ENCODE measurements at regions not wholly inside any gene's neighbourhood (a gene's known extent, or its start where the extent isn't known, plus 50 kb on each side); places are given as distances from the start of the nearest gene placed in this dataset.

DNA sequence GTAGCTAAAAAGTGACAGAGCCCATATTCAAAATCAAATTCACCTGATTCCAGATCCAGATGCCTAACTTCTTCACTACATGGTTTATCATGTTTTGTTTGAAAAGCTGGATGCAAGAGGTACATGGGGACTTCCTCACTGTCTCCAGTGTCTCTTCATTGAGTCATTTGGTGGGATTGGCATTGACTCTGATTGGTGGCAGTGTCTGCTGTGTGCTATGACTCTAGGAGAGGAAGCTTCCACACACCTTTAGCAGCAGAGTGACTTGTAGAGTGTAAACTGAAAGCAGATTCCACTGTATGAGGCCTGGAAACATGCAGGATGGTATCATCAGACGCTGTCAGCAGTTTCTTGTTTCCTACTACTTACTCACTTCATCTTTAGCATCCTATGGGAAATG is 250.9 kb upstream of the SEMA6A start:
- ChIA-PET CTCF (no interaction called here), POLR2A (no interaction called here)
- no peak for ATAC-seq

GRCh38 chr5:116824751-116825438 is 250.3 kb upstream of the SEMA6A start:
- intact Hi-C loops (cut with micrococcal nuclease) = no loop called here
- POLR2A ChIA-PET = no interaction called here
- Mint-ChIP-seq H3K4me1 (ENCODE audit: low read depth) (no peaks in the 10 kb centered on the region), H3K36me3 (ENCODE audit: low read depth) (no peaks in the 10 kb centered on the region), H3K9me3 (no peaks in the 10 kb centered on the region), H3K4me3 (no peak overlapping the region), H3K27ac (no peak overlapping the region), H3K27me3 (no peaks in the 10 kb centered on the region)
- TF ChIP-seq, protein P1, sequence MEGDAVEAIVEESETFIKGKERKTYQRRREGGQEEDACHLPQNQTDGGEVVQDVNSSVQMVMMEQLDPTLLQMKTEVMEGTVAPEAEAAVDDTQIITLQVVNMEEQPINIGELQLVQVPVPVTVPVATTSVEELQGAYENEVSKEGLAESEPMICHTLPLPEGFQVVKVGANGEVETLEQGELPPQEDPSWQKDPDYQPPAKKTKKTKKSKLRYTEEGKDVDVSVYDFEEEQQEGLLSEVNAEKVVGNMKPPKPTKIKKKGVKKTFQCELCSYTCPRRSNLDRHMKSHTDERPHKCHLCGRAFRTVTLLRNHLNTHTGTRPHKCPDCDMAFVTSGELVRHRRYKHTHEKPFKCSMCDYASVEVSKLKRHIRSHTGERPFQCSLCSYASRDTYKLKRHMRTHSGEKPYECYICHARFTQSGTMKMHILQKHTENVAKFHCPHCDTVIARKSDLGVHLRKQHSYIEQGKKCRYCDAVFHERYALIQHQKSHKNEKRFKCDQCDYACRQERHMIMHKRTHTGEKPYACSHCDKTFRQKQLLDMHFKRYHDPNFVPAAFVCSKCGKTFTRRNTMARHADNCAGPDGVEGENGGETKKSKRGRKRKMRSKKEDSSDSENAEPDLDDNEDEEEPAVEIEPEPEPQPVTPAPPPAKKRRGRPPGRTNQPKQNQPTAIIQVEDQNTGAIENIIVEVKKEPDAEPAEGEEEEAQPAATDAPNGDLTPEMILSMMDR (IDR thresholded peaks at IDR 0.05) = no peak
- CTCF ChIA-PET = no interaction called here
- no peak for ATAC-seq
- no peak for DNase-seq

More for the DNA sequence above, 250.9 kb upstream of the SEMA6A start:
- H3K27me3 Mint-ChIP-seq = no peaks in the 10 kb centered on the region
- no peak overlapping the region for H3K27ac Mint-ChIP-seq
- H3K9me3 Mint-ChIP-seq = no peaks in the 10 kb centered on the region
- intact Hi-C loops (cut with micrococcal nuclease) = no loop called here
- H3K36me3 Mint-ChIP-seq (ENCODE audit: low read depth) = no peaks in the 10 kb centered on the region
- no peak overlapping the region for H3K4me3 Mint-ChIP-seq
- TF ChIP-seq, protein P1 (IDR thresholded peaks at IDR 0.05) = no peak
- DNase-seq = no peak
- H3K4me1 Mint-ChIP-seq (ENCODE audit: low read depth) = no peaks in the 10 kb centered on the region

- DNase-seq (no peak), ATAC-seq (no peak)
- intact Hi-C loops (cut with micrococcal nuclease) = no loop called here
- H3K27ac Mint-ChIP-seq = no peak overlapping the region
- CTCF ChIA-PET = no interaction called here
- no peaks in the 10 kb centered on the region for H3K27me3 Mint-ChIP-seq
- TF ChIP-seq, protein P1 (IDR thresholded peaks at IDR 0.05) = no peak
- POLR2A ChIA-PET = no interaction called here
- H3K9me3 Mint-ChIP-seq = no peaks in the 10 kb centered on the region
- no peaks in the 10 kb centered on the region for H3K36me3 Mint-ChIP-seq (ENCODE audit: low read depth)
- no peaks in the 10 kb centered on the region for H3K4me1 Mint-ChIP-seq (ENCODE audit: low read depth)
- H3K4me3 Mint-ChIP-seq = no peak overlapping the region
These were observed 240.2 kb upstream of the SEMA6A start for GRCh38 chr5:116814626-116815385.

DNA sequence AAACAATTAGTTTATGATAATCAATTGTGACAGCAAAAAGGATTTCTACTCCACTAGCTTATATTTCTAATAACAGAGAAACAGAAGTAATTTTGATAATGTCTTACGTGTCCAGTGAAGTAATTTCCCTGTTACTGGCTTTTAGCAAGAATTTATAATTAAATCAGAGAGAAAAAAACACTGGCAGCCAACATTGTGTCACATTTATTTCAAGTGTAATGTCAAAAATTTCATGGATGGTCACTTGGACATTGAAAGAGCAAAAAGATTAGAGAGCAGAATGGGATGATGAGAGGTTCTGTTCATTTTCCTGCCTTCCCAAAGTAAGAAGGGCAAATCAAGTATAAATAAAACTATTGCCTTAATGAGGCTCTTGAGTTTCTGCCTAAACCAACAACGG is 239.3 kb upstream of the SEMA6A start:
- Mint-ChIP-seq H3K4me3 (no peak overlapping the region), H3K27ac (no peak overlapping the region), H3K9me3 (no peaks in the 10 kb centered on the region), H3K36me3 (ENCODE audit: low read depth) (no peaks in the 10 kb centered on the region), H3K4me1 (ENCODE audit: low read depth) (no peaks in the 10 kb centered on the region), H3K27me3 (no peaks in the 10 kb centered on the region)
- ChIA-PET CTCF (no interaction called here), POLR2A (no interaction called here)
- intact Hi-C loops (cut with micrococcal nuclease) = no loop called here
- ATAC-seq = no peak
- DNase-seq = no peak
- TF ChIP-seq, protein P1 (IDR thresholded peaks at IDR 0.05) = no peak

GRCh38 chr5:116813356-116813755 is 238.7 kb upstream of the SEMA6A start:
- Mint-ChIP-seq H3K27ac (no peak overlapping the region), H3K4me3 (no peak overlapping the region), H3K9me3 (no peaks in the 10 kb centered on the region), H3K4me1 (ENCODE audit: low read depth) (no peaks in the 10 kb centered on the region), H3K36me3 (ENCODE audit: low read depth) (no peaks in the 10 kb centered on the region), H3K27me3 (no peaks in the 10 kb centered on the region)
- DNase-seq = no peak
- ChIA-PET CTCF (no interaction called here), POLR2A (no interaction called here)
- ATAC-seq = no peak
- intact Hi-C loops (cut with micrococcal nuclease) = no loop called here
- TF ChIP-seq, protein P1 (IDR thresholded peaks at IDR 0.05) = no peak
